DND-41 (cell line): ENCODE measurements at regions not wholly inside any gene's neighbourhood (a gene's known extent, or its start where the extent isn't known, plus 50 kb on each side); places are given as distances from the start of the nearest gene placed in this dataset.

Source experiments
- ATAC-seq: fragments of 200-7000 bp; cut with Tn5 transposase; 3 replicates; pipeline ENCODE4 v1.9.1; 2021; ENCODE audit warnings: low read depth; ENCODE audit not compliant: insufficient read depth
- DNase-seq: peaks from one replicate; pipeline ENCODE4 v3.0.0-alpha.2; 2020
- H2AFZ ChIP-seq: 2 replicates; pipeline ENCODE4 v1.6.0; 2012; ENCODE audit warnings: low read depth, low read length
- H3K27ac ChIP-seq: 2 replicates; pipeline ENCODE4 v1.5.1; 2012; ENCODE audit warnings: low read length, inconsistent platforms
- H3K27me3 ChIP-seq: fragments of 200-600 bp; sonication (generic); 2 replicates; pipeline ENCODE4 v1.6.0; 2012; ENCODE audit warnings: low read length, mild to moderate bottlenecking, inconsistent platforms; ENCODE audit not compliant: insufficient read depth, poor library complexity
- H3K36me3 ChIP-seq: 2 replicates; pipeline ENCODE4 v1.5.1; 2012; ENCODE audit warnings: low read length, inconsistent platforms; ENCODE audit not compliant: insufficient read depth
- H3K4me1 ChIP-seq: 2 replicates; pipeline ENCODE4 v1.5.1; 2012; ENCODE audit warnings: mild to moderate bottlenecking, low read length; ENCODE audit not compliant: insufficient read depth
- H3K4me2 ChIP-seq: 2 replicates; pipeline ENCODE4 v1.6.0; 2012; ENCODE audit warnings: mild to moderate bottlenecking, moderate library complexity, low read length, inconsistent platforms; ENCODE audit not compliant: insufficient read depth
- H3K4me3 ChIP-seq, 2 experiments: fragments of 200-600 bp in 1 of 2; shearing (Covaris generic) in 1 of 2; 2 replicates each; pipeline ENCODE4 v1.5.1; 2012 to 2016; ENCODE audit warnings: inconsistent platforms in 2 of 2, low read length in 2 of 2, mild to moderate bottlenecking in 2 of 2, low read depth in 1 of 2, moderate library complexity in 1 of 2
- H3K79me2 ChIP-seq: 2 replicates; pipeline ENCODE4 v1.6.0; 2012; ENCODE audit warnings: low read length, inconsistent platforms; ENCODE audit not compliant: insufficient read depth
- H3K9ac ChIP-seq: 2 replicates; pipeline ENCODE4 v1.6.0; 2012; ENCODE audit warnings: low read depth, mild to moderate bottlenecking, inconsistent platforms, low read length, moderate library complexity
- H3K9me3 ChIP-seq: 2 replicates; pipeline ENCODE4 v1.5.1; 2012; ENCODE audit warnings: low read length, moderate library complexity, mild to moderate bottlenecking, inconsistent platforms; ENCODE audit not compliant: insufficient read depth, severe bottlenecking
- H4K20me1 ChIP-seq: 2 replicates; pipeline ENCODE4 v1.6.0; 2012; ENCODE audit warnings: low read length; ENCODE audit not compliant: insufficient read depth
- EZH2 ChIP-seq: IDR thresholded peaks from 3 replicates; pipeline ENCODE4 v1.6.1; 2012; ENCODE audit warnings: borderline replicate concordance, low read depth, mild to moderate bottlenecking, moderate library complexity, low read length, inconsistent platforms; ENCODE audit not compliant: severe bottlenecking
- TF ChIP-seq, protein P1 (sequence below): IDR thresholded peaks from 2 replicates; pipeline ENCODE4 v1.5.1; 2012; ENCODE audit warnings: borderline replicate concordance, low read length, moderate library complexity, mild to moderate bottlenecking; ENCODE audit not compliant: poor library complexity, severe bottlenecking; ENCODE audit errors: extremely low read depth

DNA sequence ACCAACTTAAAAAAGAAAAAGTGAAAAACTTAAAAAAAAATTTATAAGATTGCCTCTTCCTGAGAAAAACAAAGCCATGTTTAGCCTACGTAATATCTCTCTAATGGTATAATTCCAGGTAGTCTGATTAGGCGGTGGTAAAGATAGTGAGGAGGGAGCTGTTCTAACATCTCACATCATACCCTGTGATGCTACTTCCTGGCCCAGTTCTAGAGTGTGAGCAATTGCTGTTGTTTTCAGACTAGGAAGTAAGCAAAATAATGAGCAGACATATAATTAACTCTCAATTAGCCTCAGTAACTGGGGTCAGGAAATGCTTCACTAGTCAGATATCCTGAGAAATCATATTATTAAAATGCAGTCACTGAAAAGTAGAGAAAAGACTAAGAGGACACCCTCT lies 113.9 kb downstream of the PHLDA1 start:
- H3K27ac ChIP-seq, result no peak overlapping the region
- DNase-seq (no peak), ATAC-seq (no peak)
- H3K79me2 ChIP-seq, result no peaks in the 10 kb centered on the region
- H3K4me1 ChIP-seq, result no peaks in the 10 kb centered on the region; the same call in 1 of the 2 replicates
- no peak overlapping the region for H2AFZ ChIP-seq
- no peaks in the 10 kb centered on the region for H4K20me1 ChIP-seq
- H3K9ac ChIP-seq, result no peak overlapping the region
- no peak overlapping the region for H3K4me3 ChIP-seq
- H3K9me3 ChIP-seq, result no peaks in the 10 kb centered on the region
- no peaks in the 10 kb centered on the region for H3K27me3 ChIP-seq
- TF ChIP-seq EZH2, result no peak
- TF ChIP-seq, protein P1, sequence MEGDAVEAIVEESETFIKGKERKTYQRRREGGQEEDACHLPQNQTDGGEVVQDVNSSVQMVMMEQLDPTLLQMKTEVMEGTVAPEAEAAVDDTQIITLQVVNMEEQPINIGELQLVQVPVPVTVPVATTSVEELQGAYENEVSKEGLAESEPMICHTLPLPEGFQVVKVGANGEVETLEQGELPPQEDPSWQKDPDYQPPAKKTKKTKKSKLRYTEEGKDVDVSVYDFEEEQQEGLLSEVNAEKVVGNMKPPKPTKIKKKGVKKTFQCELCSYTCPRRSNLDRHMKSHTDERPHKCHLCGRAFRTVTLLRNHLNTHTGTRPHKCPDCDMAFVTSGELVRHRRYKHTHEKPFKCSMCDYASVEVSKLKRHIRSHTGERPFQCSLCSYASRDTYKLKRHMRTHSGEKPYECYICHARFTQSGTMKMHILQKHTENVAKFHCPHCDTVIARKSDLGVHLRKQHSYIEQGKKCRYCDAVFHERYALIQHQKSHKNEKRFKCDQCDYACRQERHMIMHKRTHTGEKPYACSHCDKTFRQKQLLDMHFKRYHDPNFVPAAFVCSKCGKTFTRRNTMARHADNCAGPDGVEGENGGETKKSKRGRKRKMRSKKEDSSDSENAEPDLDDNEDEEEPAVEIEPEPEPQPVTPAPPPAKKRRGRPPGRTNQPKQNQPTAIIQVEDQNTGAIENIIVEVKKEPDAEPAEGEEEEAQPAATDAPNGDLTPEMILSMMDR, result no peak
- no peaks in the 10 kb centered on the region for H3K36me3 ChIP-seq
- no peak overlapping the region for H3K4me2 ChIP-seq

DNA sequence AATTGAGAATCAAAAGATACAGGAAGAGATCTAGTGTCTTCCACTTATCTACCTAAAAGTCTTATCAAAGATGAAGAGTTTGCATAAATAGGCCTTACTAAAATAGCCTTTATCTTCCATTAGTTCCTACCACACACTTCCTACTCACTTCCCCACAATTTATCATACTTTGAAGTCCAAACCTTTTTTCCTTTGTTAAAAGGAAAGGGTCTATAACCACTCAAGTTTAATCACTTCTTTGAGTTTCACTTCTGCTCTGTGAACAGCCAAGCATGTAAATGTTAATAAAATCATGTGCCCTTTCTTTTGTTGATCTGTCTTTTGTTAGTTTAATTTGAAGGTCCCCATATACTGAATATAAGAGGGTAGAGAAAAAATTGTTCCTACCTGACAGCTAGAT lies 114.5 kb downstream of the PHLDA1 start:
- no peaks in the 10 kb centered on the region for H3K4me1 ChIP-seq
- no peaks in the 10 kb centered on the region for H4K20me1 ChIP-seq
- H3K4me2 ChIP-seq, result no peak overlapping the region
- H3K27me3 ChIP-seq, result no peaks in the 10 kb centered on the region
- no peaks in the 10 kb centered on the region for H3K79me2 ChIP-seq
- no peak overlapping the region for H3K27ac ChIP-seq
- no peak overlapping the region for H3K4me3 ChIP-seq
- H3K36me3 ChIP-seq, result no peaks in the 10 kb centered on the region
- DNase-seq (no peak), ATAC-seq (no peak)
- TF ChIP-seq, protein P1, result no peak
- no peak for TF ChIP-seq EZH2
- no peak overlapping the region for H2AFZ ChIP-seq
- H3K9me3 ChIP-seq, result no peaks in the 10 kb centered on the region
- no peak overlapping the region for H3K9ac ChIP-seq

DNA sequence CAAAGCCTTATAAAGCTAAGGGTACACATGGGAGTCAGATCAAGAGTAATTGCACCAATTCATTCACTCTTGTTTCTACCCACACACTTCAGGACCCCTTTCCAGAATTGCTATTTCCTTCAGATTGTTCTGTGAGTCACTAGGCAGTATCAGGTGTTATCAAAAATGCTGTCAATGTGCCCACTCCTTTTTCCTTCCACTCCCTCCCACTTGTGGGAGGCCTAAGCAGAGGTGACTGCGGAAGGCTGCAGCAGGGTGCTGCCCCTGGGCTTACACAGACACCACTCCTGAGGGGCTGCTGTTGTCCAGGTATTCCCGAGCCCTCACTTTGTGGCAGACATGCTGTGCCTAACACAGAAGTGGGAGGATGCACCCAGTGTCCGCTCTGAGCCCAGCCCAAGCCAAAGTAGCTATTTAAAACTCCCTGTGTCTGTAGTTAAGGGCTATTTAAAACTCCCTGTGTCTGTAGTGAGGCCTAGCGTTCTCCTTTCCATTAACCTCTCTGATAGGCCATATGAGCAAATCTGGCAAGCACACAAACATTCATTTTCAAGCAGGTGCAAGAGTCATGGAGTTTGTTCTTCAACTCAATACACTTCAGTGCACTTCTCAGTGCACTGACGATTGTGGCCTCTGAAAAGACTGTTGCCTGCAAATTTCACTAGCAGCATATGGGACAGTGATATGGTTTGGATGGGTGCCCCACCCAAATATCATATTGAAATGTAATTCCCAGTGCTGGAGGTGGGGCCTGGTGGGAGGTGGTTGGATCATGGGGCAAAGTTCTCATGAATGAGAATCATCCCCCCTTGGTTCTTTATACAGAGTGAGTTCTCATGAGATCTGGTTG lies 117.8 kb downstream of the PHLDA1 start:
- no peaks in the 10 kb centered on the region for H3K4me1 ChIP-seq
- no peak overlapping the region for H3K27ac ChIP-seq
- no peak for TF ChIP-seq EZH2
- TF ChIP-seq, protein P1, result no peak
- no peak overlapping the region for H2AFZ ChIP-seq
- H3K9me3 ChIP-seq, result no peaks in the 10 kb centered on the region
- H3K4me3 ChIP-seq, result no peak overlapping the region
- H3K4me2 ChIP-seq, result no peak overlapping the region
- ATAC-seq (no peak), DNase-seq (no peak)
- no peaks in the 10 kb centered on the region for H3K27me3 ChIP-seq
- H3K9ac ChIP-seq, result no peak overlapping the region
- no peaks in the 10 kb centered on the region for H4K20me1 ChIP-seq
- H3K79me2 ChIP-seq, result no peaks in the 10 kb centered on the region
- no peaks in the 10 kb centered on the region for H3K36me3 ChIP-seq
